Panc1 (cell line): ENCODE measurements at regions not wholly inside any gene's neighbourhood (a gene's known extent, or its start where the extent isn't known, plus 50 kb on each side); places are given as distances from the start of the nearest gene placed in this dataset.

Source experiments
- ATAC-seq: fragments of 200-7000 bp; cut with Tn5 transposase; 2 replicates; pipeline ENCODE4 v1.9.1; 2020; ENCODE audit warnings: mild to moderate bottlenecking, moderate library complexity
- BruUV-seq: library from RNA; stranded (reverse); fragments of 400-500 nt; replicated peaks from 2 replicates; lab custom pipeline; 2021; lab: Mats Ljungman, UMichigan
- CTCF ChIA-PET: fragments of 300-600 bp; sonication (Branson Sonifier 250); formaldehyde crosslinking; loops from one replicate; lab custom pipeline; 2022; ENCODE audit warnings: antibody characterized with exemption; lab: Charles Lee
- POLR2A ChIA-PET: fragments of 300-600 bp; sonication (Branson Sonifier 250); formaldehyde crosslinking; loops from one replicate; lab custom pipeline; 2022; ENCODE audit warnings: antibody characterized with exemption; lab: Charles Lee
- DNase-seq: peaks from one replicate; pipeline ENCODE4 v3.0.0-alpha.2; 2010; ENCODE audit warnings: low read depth, low spot score
- H3K27ac ChIP-seq: 2 replicates; pipeline ENCODE4 v1.5.1; 2011; ENCODE audit warnings: mild to moderate bottlenecking, low read length, inconsistent platforms
- H3K27me3 ChIP-seq: fragments of 200-500 bp; sonication (Bioruptor generic); 2 replicates; pipeline ENCODE4 v1.6.0; 2014; ENCODE audit warnings: low read length, inconsistent platforms; ENCODE audit not compliant: control insufficient read depth, insufficient read depth
- H3K36me3 ChIP-seq: fragments of 200-500 bp; sonication (Bioruptor generic); 2 replicates; pipeline ENCODE4 v1.5.1; 2014; ENCODE audit warnings: inconsistent platforms, mild to moderate bottlenecking, low read length, moderate library complexity; ENCODE audit not compliant: control insufficient read depth, insufficient read depth
- H3K4me1 ChIP-seq: 2 replicates; pipeline ENCODE4 v1.5.1; 2011; ENCODE audit warnings: inconsistent platforms, mild to moderate bottlenecking, low read length, moderate library complexity; ENCODE audit not compliant: control insufficient read depth, insufficient read depth
- H3K4me3 ChIP-seq, 2 experiments: 2 replicates each; pipeline ENCODE4 v1.5.1; 2011 to 2012; ENCODE audit warnings: low read depth in 2 of 2, low read length in 2 of 2, mild to moderate bottlenecking in 2 of 2, inconsistent platforms in 1 of 2, moderate library complexity in 1 of 2
- H3K9me3 ChIP-seq: fragments of 200-500 bp; sonication (Bioruptor generic); 2 replicates; pipeline ENCODE4 v1.5.1; 2014; ENCODE audit warnings: low read depth, mild to moderate bottlenecking, inconsistent platforms, low read length, moderate library complexity; ENCODE audit not compliant: control insufficient read depth, insufficient read depth
- CTCF ChIP-seq: fragments of 450-650 bp; IDR thresholded peaks from 2 replicates; pipeline ENCODE4 v1.5.1; 2017; ENCODE audit warnings: mild to moderate bottlenecking
- POLR2AphosphoS5 ChIP-seq: IDR thresholded peaks from 2 replicates; pipeline ENCODE4 v1.6.1; 2012; ENCODE audit warnings: mild to moderate bottlenecking, low read depth, low read length, moderate library complexity
- REST ChIP-seq, 2 experiments: IDR thresholded peaks; 2 replicates each; pipeline ENCODE4 v1.6.1; 2011 to 2012; ENCODE audit warnings: low read depth in 2 of 2, control low read depth in 1 of 2, low read length in 1 of 2, mild to moderate bottlenecking in 1 of 2, moderate library complexity in 1 of 2; ENCODE audit not compliant: insufficient read depth in 1 of 2
- SIN3A ChIP-seq: IDR thresholded peaks from 2 replicates; pipeline ENCODE4 v1.6.1; 2012; ENCODE audit warnings: low read depth, mild to moderate bottlenecking, low read length, moderate library complexity, borderline replicate concordance; ENCODE audit not compliant: insufficient read depth
- TCF7L2 ChIP-seq: IDR thresholded peaks from 2 replicates; pipeline ENCODE4 v1.6.1; 2011; ENCODE audit warnings: mild to moderate bottlenecking, low read depth, low read length, inconsistent platforms
- in situ Hi-C: cut with HindIII; loops from 2 replicates; pipeline ENCODE4 v1.10.0; 2016; ENCODE audit warnings: low sequenced_read_pairs, low pct_unique_long_range_greater_than_20kb
- intact Hi-C: fragments of 100-400 bp; cut with micrococcal nuclease; formaldehyde crosslinking; loops from one replicate; pipeline ENCODE4 v1.10.0; 2022; ENCODE audit not compliant: unreplicated experiment

- in situ Hi-C loops = no loop called here
- CTCF ChIA-PET = no interaction called here
- no peak for TF ChIP-seq CTCF
- no peak for TF ChIP-seq TCF7L2
- no peak for TF ChIP-seq POLR2AphosphoS5
- TF ChIP-seq REST (IDR thresholded peaks at IDR 0.05; ENCODE audit: insufficient read depth in 1 of 2, low read depth in 2 of 2, low read length in 1 of 2) = no peak
- no peak for TF ChIP-seq SIN3A
- no peak overlapping the region for H3K4me3 ChIP-seq
- no peaks in the 10 kb centered on the region for H3K9me3 ChIP-seq
- ATAC-seq = no peak
- no peak for DNase-seq
- H3K4me1 ChIP-seq = no peaks in the 10 kb centered on the region
- H3K36me3 ChIP-seq = no peaks in the 10 kb centered on the region
- POLR2A ChIA-PET = interaction anchor here (0.7 kb wide), 1 partner anchor 13 kb away, joined by 10 read pairs; no protein-coding TSS in a partner anchor
- no TSS peak for BruUV-seq
- intact Hi-C loops = no loop called here
- no peak overlapping the region for H3K27ac ChIP-seq
- H3K27me3 ChIP-seq = no peaks in the 10 kb centered on the region
These were observed 175.8 kb upstream of the NFIA start for GRCh38 chr1:60906526-60906925.

GRCh38 chr1:60906039-60906438 lies 176.3 kb upstream of the NFIA start:
- no peaks in the 10 kb centered on the region for H3K27me3 ChIP-seq
- intact Hi-C loops (no loop called here), in situ Hi-C loops (no loop called here)
- DNase-seq (no peak), ATAC-seq (no peak)
- H3K4me3 ChIP-seq = no peak overlapping the region
- BruUV-seq = no TSS peak
- CTCF ChIA-PET = no interaction called here
- no peaks in the 10 kb centered on the region for H3K9me3 ChIP-seq
- POLR2A ChIA-PET = interaction anchor here (0.7 kb wide), 1 partner anchor 13 kb away, joined by 10 read pairs; no protein-coding TSS in a partner anchor
- H3K36me3 ChIP-seq = no peaks in the 10 kb centered on the region
- TF ChIP-seq TCF7L2 (no peak), POLR2AphosphoS5 (no peak), REST (IDR thresholded peaks at IDR 0.05; ENCODE audit: insufficient read depth in 1 of 2, low read depth in 2 of 2, low read length in 1 of 2) (no peak), CTCF (no peak), SIN3A (no peak)
- H3K4me1 ChIP-seq = no peaks in the 10 kb centered on the region
- no peak overlapping the region for H3K27ac ChIP-seq
